ENCODE measurements at regions not wholly inside any gene's neighbourhood (a gene's known extent, or its start where the extent isn't known, plus 50 kb on each side); places are given as distances from the start of the nearest gene placed in this dataset.
"Not testable (repeated sequence)": the region's sequence is repeated elsewhere in the genome, so short reads cannot be mapped to it uniquely, and the experiment has no call there.

DNA sequence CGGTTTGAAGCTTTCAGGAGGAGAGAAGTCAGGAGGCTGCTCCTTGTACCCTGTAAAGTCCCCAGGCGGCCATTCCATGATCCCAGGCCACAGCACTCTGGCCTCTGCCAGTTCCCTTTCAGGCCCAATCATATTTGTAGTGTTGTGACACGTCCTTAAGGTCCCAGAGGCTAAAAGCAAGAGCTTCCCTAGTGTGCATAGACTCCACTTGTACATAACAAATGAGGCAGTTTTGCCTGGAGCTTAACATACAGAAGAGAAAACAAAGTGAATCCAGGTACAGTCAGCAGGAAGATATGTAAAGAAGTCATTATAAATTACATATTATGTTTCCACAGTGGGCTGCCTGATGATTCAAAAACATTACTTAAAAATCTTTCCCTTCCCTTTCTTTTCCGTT is 81.1 kb upstream of the RPH3A start:
- Mint-ChIP-seq H3K4me3 (no peak overlapping the region), H3K27ac (no peak overlapping the region), H3K9me3 (peaks cover 0 to 3% (median 0%) of the 10 kb centered on the region in 3 donors), H3K27me3 (peaks cover 11 to 19% of the 10 kb centered on the region in 2 donors), H3K4me1 (peaks cover 0 to 5% (median 0%) of the 10 kb centered on the region in 3 donors), H3K36me3 (no peaks in the 10 kb centered on the region)
- ATAC-seq (replicated peaks in 1 of 4) (no peak), DNase-seq (no peak)
- Histone ChIP-seq H3K4me3 (ENCODE audit: control insufficient read depth in 1 of 2, extremely low read depth in 1 of 2, low read length in 1 of 2) (no peak overlapping the region), H3K9me3 (no peaks in the 10 kb centered on the region), H3K4me1 (ENCODE audit: control insufficient read depth in 1 of 2, extremely low read depth in 1 of 2, insufficient read depth in 2 of 2, low read length in 2 of 2) (no peaks in the 10 kb centered on the region), H3K27me3 (replicated peaks in 1 of 2; ENCODE audit: control insufficient read depth in 2 of 2, extremely low read depth in 1 of 2, insufficient read depth in 2 of 2, low read length in 1 of 2) (peaks cover 0 to 8% of the 10 kb centered on the region in 2 experiments), H3K36me3 (ENCODE audit: control insufficient read depth in 2 of 2, extremely low read depth in 1 of 2, insufficient read depth in 1 of 2, low read length in 1 of 2) (no peaks in the 10 kb centered on the region), H3K27ac (ENCODE audit: low read length) (no peak overlapping the region)
- ChIA-PET POLR2A (no interaction called here), CTCF (no interaction called here)
- WGBS (ENCODE audit: insufficient coverage), result 50% methylated on average over 1 of the region's 4 CpGs

GRCh38 chr12:112711026-112711425 is 80.5 kb upstream of the RPH3A start:
- H3K4me1 Mint-ChIP-seq, result peaks cover 0 to 5% (median 0%) of the 10 kb centered on the region in 3 donors
- H3K27me3 Mint-ChIP-seq, result peaks cover 11 to 19% of the 10 kb centered on the region in 2 donors
- 95% methylated on average over 3 of the region's 3 CpGs for WGBS (ENCODE audit: insufficient coverage)
- Histone ChIP-seq H3K4me1 (ENCODE audit: control insufficient read depth in 1 of 2, extremely low read depth in 1 of 2, insufficient read depth in 2 of 2, low read length in 2 of 2) (no peaks in the 10 kb centered on the region), H3K4me3 (ENCODE audit: control insufficient read depth in 1 of 2, extremely low read depth in 1 of 2, low read length in 1 of 2) (no peak overlapping the region), H3K9me3 (no peaks in the 10 kb centered on the region), H3K27ac (ENCODE audit: low read length) (no peak overlapping the region), H3K27me3 (replicated peaks in 1 of 2; ENCODE audit: control insufficient read depth in 2 of 2, extremely low read depth in 1 of 2, insufficient read depth in 2 of 2, low read length in 1 of 2) (peaks cover 0 to 8% of the 10 kb centered on the region in 2 experiments), H3K36me3 (ENCODE audit: control insufficient read depth in 2 of 2, extremely low read depth in 1 of 2, insufficient read depth in 1 of 2, low read length in 1 of 2) (no peaks in the 10 kb centered on the region)
- peaks cover 0 to 3% (median 0%) of the 10 kb centered on the region in 3 donors for H3K9me3 Mint-ChIP-seq
- no peak overlapping the region for H3K27ac Mint-ChIP-seq
- no peaks in the 10 kb centered on the region for H3K36me3 Mint-ChIP-seq
- H3K4me3 Mint-ChIP-seq, result no peak overlapping the region
- ChIA-PET POLR2A (no interaction called here), CTCF (no interaction called here)
- ATAC-seq (replicated peaks in 1 of 4) (no peak), DNase-seq (no peak)

GRCh38 chr12:112711507-112711906 is 80.0 kb upstream of the RPH3A start:
- Mint-ChIP-seq H3K9me3 (peaks cover 0 to 3% (median 0%) of the 10 kb centered on the region in 3 donors), H3K4me3 (no peak overlapping the region), H3K27ac (no peak overlapping the region), H3K27me3 (peaks cover 11 to 19% of the 10 kb centered on the region in 2 donors), H3K36me3 (no peaks in the 10 kb centered on the region), H3K4me1 (peaks cover 0 to 5% (median 2%) of the 10 kb centered on the region in 3 donors)
- no peak for ATAC-seq (replicated peaks in 1 of 4)
- ChIA-PET POLR2A (no interaction called here), CTCF (no interaction called here)
- Histone ChIP-seq H3K4me3 (ENCODE audit: control insufficient read depth in 1 of 2, extremely low read depth in 1 of 2, low read length in 1 of 2) (no peak overlapping the region), H3K36me3 (ENCODE audit: control insufficient read depth in 2 of 2, extremely low read depth in 1 of 2, insufficient read depth in 1 of 2, low read length in 1 of 2) (no peaks in the 10 kb centered on the region), H3K27ac (ENCODE audit: low read length) (no peak overlapping the region), H3K27me3 (replicated peaks in 1 of 2; ENCODE audit: control insufficient read depth in 2 of 2, extremely low read depth in 1 of 2, insufficient read depth in 2 of 2, low read length in 1 of 2) (peaks cover 0 to 8% of the 10 kb centered on the region in 2 experiments), H3K4me1 (ENCODE audit: control insufficient read depth in 1 of 2, extremely low read depth in 1 of 2, insufficient read depth in 2 of 2, low read length in 2 of 2) (no peaks in the 10 kb centered on the region), H3K9me3 (no peaks in the 10 kb centered on the region)
- WGBS (ENCODE audit: insufficient coverage), result 43% methylated on average over 1 of the region's 5 CpGs
- DNase-seq, result no peak

DNA sequence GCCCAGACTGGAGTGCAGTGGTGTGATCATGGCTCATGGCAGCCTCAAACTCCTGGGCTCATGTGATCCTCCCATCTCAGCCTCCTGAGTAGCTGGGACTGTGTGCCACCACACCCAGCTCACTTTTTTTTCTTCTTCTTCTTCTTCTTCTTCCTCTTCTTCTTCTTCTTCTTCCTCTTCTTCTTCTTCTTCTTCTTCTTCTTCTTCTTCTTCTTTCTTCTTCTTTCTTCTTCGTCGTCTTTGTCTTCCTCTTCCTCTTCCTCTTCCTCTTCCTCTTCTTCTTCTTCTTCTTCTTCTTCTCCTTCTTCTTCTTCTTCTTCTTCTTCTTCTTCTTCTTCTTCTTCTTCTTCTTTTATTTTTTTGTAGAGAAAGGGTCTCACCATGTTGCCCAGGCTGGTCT is 78.8 kb upstream of the RPH3A start:
- H3K27me3 Mint-ChIP-seq, result peaks cover 11 to 19% of the 10 kb centered on the region in 2 donors
- H3K4me3 Mint-ChIP-seq; H3K27ac ChIP-seq (ENCODE audit: low read length); H3K9me3 Mint-ChIP-seq; H3K9me3 ChIP-seq; H3K36me3 Mint-ChIP-seq; DNase-seq; H3K4me3 ChIP-seq (ENCODE audit: control insufficient read depth in 1 of 2, extremely low read depth in 1 of 2, low read length in 1 of 2); H3K4me1 Mint-ChIP-seq; H3K27me3 ChIP-seq (replicated peaks in 1 of 2; ENCODE audit: control insufficient read depth in 2 of 2, extremely low read depth in 1 of 2, insufficient read depth in 2 of 2, low read length in 1 of 2); H3K27ac Mint-ChIP-seq; ATAC-seq (replicated peaks in 1 of 4); H3K36me3 ChIP-seq (ENCODE audit: control insufficient read depth in 2 of 2, extremely low read depth in 1 of 2, insufficient read depth in 1 of 2, low read length in 1 of 2); CTCF ChIA-PET; H3K4me1 ChIP-seq (ENCODE audit: control insufficient read depth in 1 of 2, extremely low read depth in 1 of 2, insufficient read depth in 2 of 2, low read length in 2 of 2); POLR2A ChIA-PET: not testable (repeated sequence)
- no CpG with 5 or more reads among the region's 2 CpGs for WGBS (ENCODE audit: insufficient coverage)

DNA sequence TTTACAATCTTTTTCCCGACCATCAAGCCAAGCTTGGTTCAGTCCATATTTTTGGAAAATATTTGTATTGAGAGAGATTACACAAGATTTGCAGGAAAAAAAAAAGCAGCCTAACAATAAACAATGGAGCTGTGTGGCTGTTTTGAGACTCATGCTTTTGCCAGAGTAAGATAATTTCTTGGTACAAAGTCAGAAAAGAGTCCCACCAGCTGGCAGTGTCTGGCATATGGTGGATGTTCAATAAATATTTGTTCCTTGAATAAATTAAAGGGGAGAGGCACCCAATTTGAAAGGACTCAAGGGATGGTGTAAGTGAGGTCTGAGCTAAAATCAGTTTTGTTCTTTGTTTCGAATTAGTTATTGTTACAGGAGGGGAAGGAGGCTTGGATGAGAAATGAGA is 78.1 kb upstream of the RPH3A start:
- ChIA-PET POLR2A (no interaction called here), CTCF (no interaction called here)
- Mint-ChIP-seq H3K9me3 (peaks cover 0 to 3% (median 0%) of the 10 kb centered on the region in 3 donors), H3K4me3 (no peak overlapping the region), H3K36me3 (no peaks in the 10 kb centered on the region), H3K4me1 (peaks cover 0 to 5% (median 2%) of the 10 kb centered on the region in 3 donors), H3K27me3 (peaks cover 9 to 19% of the 10 kb centered on the region in 2 donors), H3K27ac (no peak overlapping the region)
- Histone ChIP-seq H3K9me3 (no peaks in the 10 kb centered on the region), H3K4me1 (ENCODE audit: control insufficient read depth in 1 of 2, extremely low read depth in 1 of 2, insufficient read depth in 2 of 2, low read length in 2 of 2) (no peaks in the 10 kb centered on the region), H3K4me3 (ENCODE audit: control insufficient read depth in 1 of 2, extremely low read depth in 1 of 2, low read length in 1 of 2) (no peak overlapping the region), H3K27ac (ENCODE audit: low read length) (no peak overlapping the region), H3K36me3 (ENCODE audit: control insufficient read depth in 2 of 2, extremely low read depth in 1 of 2, insufficient read depth in 1 of 2, low read length in 1 of 2) (no peaks in the 10 kb centered on the region), H3K27me3 (replicated peaks in 1 of 2; ENCODE audit: control insufficient read depth in 2 of 2, extremely low read depth in 1 of 2, insufficient read depth in 2 of 2, low read length in 1 of 2) (peaks cover 0 to 4% of the 10 kb centered on the region in 2 experiments)
- DNase-seq, result no peak
- no peak for ATAC-seq (replicated peaks in 1 of 4)
- 56% methylated on average over 1 of the region's 2 CpGs for WGBS (ENCODE audit: insufficient coverage)

DNA sequence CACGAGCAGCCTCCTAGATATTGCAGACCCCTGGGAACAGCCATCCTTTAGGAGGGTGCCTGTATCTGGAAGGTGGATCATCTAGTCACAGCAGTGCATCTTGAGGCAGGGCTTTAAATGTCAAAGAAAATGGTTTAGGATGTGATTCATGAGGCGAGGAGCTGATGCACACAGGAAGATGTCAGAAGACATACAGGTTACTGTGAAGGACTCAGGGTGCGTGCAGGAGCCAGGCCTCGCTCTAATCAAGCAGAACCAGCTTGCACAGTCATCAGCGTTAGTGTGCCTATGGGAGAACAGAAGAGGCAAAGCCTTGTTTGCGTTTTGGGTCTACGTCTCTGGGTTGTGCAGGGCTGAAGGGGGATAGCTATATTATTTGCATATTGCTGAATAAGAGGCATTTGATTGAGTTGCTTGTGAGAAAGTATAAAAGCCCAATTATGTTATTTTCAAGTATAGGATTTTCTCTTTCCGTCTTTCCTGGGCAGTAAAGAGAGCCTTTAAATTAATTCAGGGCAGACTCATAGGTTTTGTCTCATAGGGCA is 77.3 kb upstream of the RPH3A start:
- 68% methylated on average over 6 of the region's 8 CpGs for WGBS (ENCODE audit: insufficient coverage)
- Histone ChIP-seq H3K27me3 (replicated peaks in 1 of 2; ENCODE audit: control insufficient read depth in 2 of 2, extremely low read depth in 1 of 2, insufficient read depth in 2 of 2, low read length in 1 of 2) (peaks cover 0 to 3% of the 10 kb centered on the region in 2 experiments), H3K9me3 (no peaks in the 10 kb centered on the region), H3K27ac (ENCODE audit: low read length) (no peak overlapping the region), H3K36me3 (ENCODE audit: control insufficient read depth in 2 of 2, extremely low read depth in 1 of 2, insufficient read depth in 1 of 2, low read length in 1 of 2) (no peaks in the 10 kb centered on the region), H3K4me3 (ENCODE audit: control insufficient read depth in 1 of 2, extremely low read depth in 1 of 2, low read length in 1 of 2) (no peak overlapping the region), H3K4me1 (ENCODE audit: control insufficient read depth in 1 of 2, extremely low read depth in 1 of 2, insufficient read depth in 2 of 2, low read length in 2 of 2) (no peaks in the 10 kb centered on the region)
- ATAC-seq (replicated peaks in 1 of 4), result no peak
- Mint-ChIP-seq H3K4me3 (no peak overlapping the region), H3K36me3 (no peaks in the 10 kb centered on the region), H3K27me3 (peaks cover 9 to 20% of the 10 kb centered on the region in 2 donors), H3K4me1 (peaks cover 0 to 5% (median 2%) of the 10 kb centered on the region in 3 donors), H3K9me3 (peaks cover 0 to 3% (median 0%) of the 10 kb centered on the region in 3 donors), H3K27ac (no peak overlapping the region)
- POLR2A ChIA-PET, result no interaction called here
- CTCF ChIA-PET, result interaction anchor here in 1 of 2 donors (0.6 kb wide), 1 partner anchor 483 kb away, joined by 6 read pairs; no protein-coding TSS in a partner anchor
- DNase-seq, result no peak

All from T-cell (primary cell).